ENCODE measurements at regions not wholly inside any gene's neighbourhood (a gene's known extent, or its start where the extent isn't known, plus 50 kb on each side); places are given as distances from the start of the nearest gene placed in this dataset.

- Histone ChIP-seq H3K9me3 (ENCODE audit: insufficient read depth, low read depth, low read length) (0 out of 2 replicates have a peak, but pooled peaks cover 5% of the 10 kb centered on the region), H3K4me3 (ENCODE audit: low read length, poor library complexity, severe bottlenecking) (no peak overlapping the region), H3K9me2 (replicated peaks; ENCODE audit: low read depth, low read length) (no peaks in the 10 kb centered on the region), H3K4me2 (ENCODE audit: low read depth, low read length, poor library complexity, severe bottlenecking) (no peak overlapping the region), H3K9ac (ENCODE audit: low read depth, low read length, poor library complexity, severe bottlenecking) (no peak overlapping the region), H3K36me3 (ENCODE audit: insufficient read depth, low read length) (no peaks in the 10 kb centered on the region), H3K27me3 (ENCODE audit: insufficient read depth, low read length, poor library complexity, severe bottlenecking) (no peaks in the 10 kb centered on the region), H3F3A (ENCODE audit: low read depth) (no peaks in the 10 kb centered on the region), H4K20me1 (ENCODE audit: insufficient read depth, low read length, poor library complexity, severe bottlenecking) (no peaks in the 10 kb centered on the region), H2AFZ (ENCODE audit: low read length) (no peak overlapping the region), H3K79me2 (ENCODE audit: insufficient read depth, low read length) (no peaks in the 10 kb centered on the region), H3K4me1 (ENCODE audit: insufficient read depth, low read length, poor library complexity, severe bottlenecking) (no peaks in the 10 kb centered on the region)
- TF ChIP-seq, protein P1, sequence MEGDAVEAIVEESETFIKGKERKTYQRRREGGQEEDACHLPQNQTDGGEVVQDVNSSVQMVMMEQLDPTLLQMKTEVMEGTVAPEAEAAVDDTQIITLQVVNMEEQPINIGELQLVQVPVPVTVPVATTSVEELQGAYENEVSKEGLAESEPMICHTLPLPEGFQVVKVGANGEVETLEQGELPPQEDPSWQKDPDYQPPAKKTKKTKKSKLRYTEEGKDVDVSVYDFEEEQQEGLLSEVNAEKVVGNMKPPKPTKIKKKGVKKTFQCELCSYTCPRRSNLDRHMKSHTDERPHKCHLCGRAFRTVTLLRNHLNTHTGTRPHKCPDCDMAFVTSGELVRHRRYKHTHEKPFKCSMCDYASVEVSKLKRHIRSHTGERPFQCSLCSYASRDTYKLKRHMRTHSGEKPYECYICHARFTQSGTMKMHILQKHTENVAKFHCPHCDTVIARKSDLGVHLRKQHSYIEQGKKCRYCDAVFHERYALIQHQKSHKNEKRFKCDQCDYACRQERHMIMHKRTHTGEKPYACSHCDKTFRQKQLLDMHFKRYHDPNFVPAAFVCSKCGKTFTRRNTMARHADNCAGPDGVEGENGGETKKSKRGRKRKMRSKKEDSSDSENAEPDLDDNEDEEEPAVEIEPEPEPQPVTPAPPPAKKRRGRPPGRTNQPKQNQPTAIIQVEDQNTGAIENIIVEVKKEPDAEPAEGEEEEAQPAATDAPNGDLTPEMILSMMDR (conservative IDR thresholded peaks at IDR 0.05; ENCODE audit: low read length) = no peak
- no peak for TF ChIP-seq EZH2phosphoT487 (IDR thresholded peaks at IDR 0.05; ENCODE audit: borderline replicate concordance)
Observed at GRCh38 chr13:22599156-22599555, 581.6 kb upstream of the SGCG start.

DNA sequence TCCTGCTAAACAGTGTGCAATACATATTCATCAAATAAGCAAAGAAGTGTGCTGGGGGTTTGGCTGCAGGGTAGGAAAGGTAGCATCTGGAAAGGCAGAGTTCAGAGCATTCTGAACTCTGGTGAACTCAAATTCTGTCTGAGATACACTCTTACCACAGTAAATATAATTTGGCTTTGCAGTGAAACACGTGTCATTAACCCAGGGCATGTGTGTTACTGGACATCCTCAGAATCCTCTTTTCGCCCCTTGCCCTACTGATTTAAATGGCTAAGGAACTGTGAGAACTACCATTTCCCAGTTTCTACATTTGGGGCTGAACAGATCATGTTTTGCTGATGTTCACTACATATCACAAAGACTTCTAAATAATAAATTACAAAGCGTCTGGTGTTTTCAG, 562.8 kb upstream of the SGCG start:
- Histone ChIP-seq H3K9ac (ENCODE audit: low read depth, low read length, poor library complexity, severe bottlenecking) (no peak overlapping the region), H3K4me1 (ENCODE audit: insufficient read depth, low read length, poor library complexity, severe bottlenecking) (no peaks in the 10 kb centered on the region), H3K27me3 (ENCODE audit: insufficient read depth, low read length, poor library complexity, severe bottlenecking) (no peaks in the 10 kb centered on the region), H2AFZ (ENCODE audit: low read length) (no peak overlapping the region), H3K36me3 (ENCODE audit: insufficient read depth, low read length) (no peaks in the 10 kb centered on the region), H3K4me2 (ENCODE audit: low read depth, low read length, poor library complexity, severe bottlenecking) (no peak overlapping the region), H3K9me2 (replicated peaks; ENCODE audit: low read depth, low read length) (no peaks in the 10 kb centered on the region), H3K79me2 (ENCODE audit: insufficient read depth, low read length) (no peaks in the 10 kb centered on the region), H4K20me1 (ENCODE audit: insufficient read depth, low read length, poor library complexity, severe bottlenecking) (no peaks in the 10 kb centered on the region), H3K9me3 (ENCODE audit: insufficient read depth, low read depth, low read length) (no peaks in the 10 kb centered on the region), H3K4me3 (ENCODE audit: low read length, poor library complexity, severe bottlenecking) (no peak overlapping the region), H3F3A (ENCODE audit: low read depth) (no peaks in the 10 kb centered on the region)
- no peak for TF ChIP-seq EZH2phosphoT487 (IDR thresholded peaks at IDR 0.05; ENCODE audit: borderline replicate concordance)
- TF ChIP-seq, protein P1 (conservative IDR thresholded peaks at IDR 0.05; ENCODE audit: low read length) = no peak

GRCh38 chr13:22625691-22626090, 555.1 kb upstream of the SGCG start:
- no peaks in the 10 kb centered on the region for H3F3A ChIP-seq (ENCODE audit: low read depth)
- no peak overlapping the region for H3K4me3 ChIP-seq (ENCODE audit: low read length, poor library complexity, severe bottlenecking)
- H3K79me2 ChIP-seq (ENCODE audit: insufficient read depth, low read length) = no peaks in the 10 kb centered on the region
- TF ChIP-seq, protein P1 (conservative IDR thresholded peaks at IDR 0.05; ENCODE audit: low read length) = no peak
- no peak for TF ChIP-seq EZH2phosphoT487 (IDR thresholded peaks at IDR 0.05; ENCODE audit: borderline replicate concordance)
- H3K9ac ChIP-seq (ENCODE audit: low read depth, low read length, poor library complexity, severe bottlenecking) = no peak overlapping the region
- H2AFZ ChIP-seq (ENCODE audit: low read length) = no peak overlapping the region
- H3K27me3 ChIP-seq (ENCODE audit: insufficient read depth, low read length, poor library complexity, severe bottlenecking) = no peaks in the 10 kb centered on the region
- no peak overlapping the region for H3K4me2 ChIP-seq (ENCODE audit: low read depth, low read length, poor library complexity, severe bottlenecking)
- H3K36me3 ChIP-seq (ENCODE audit: insufficient read depth, low read length) = no peaks in the 10 kb centered on the region
- H4K20me1 ChIP-seq (ENCODE audit: insufficient read depth, low read length, poor library complexity, severe bottlenecking) = no peaks in the 10 kb centered on the region
- no peaks in the 10 kb centered on the region for H3K9me2 ChIP-seq (replicated peaks; ENCODE audit: low read depth, low read length)
- H3K4me1 ChIP-seq (ENCODE audit: insufficient read depth, low read length, poor library complexity, severe bottlenecking) = no peaks in the 10 kb centered on the region
- 0 out of 2 replicates have a peak, but pooled peaks cover 3% of the 10 kb centered on the region for H3K9me3 ChIP-seq (ENCODE audit: insufficient read depth, low read depth, low read length)
